ENCODE measurements at regions not wholly inside any gene's neighbourhood (a gene's known extent, or its start where the extent isn't known, plus 50 kb on each side); places are given as distances from the start of the nearest gene placed in this dataset.
"Not testable (repeated sequence)": the region's sequence is repeated elsewhere in the genome, so short reads cannot be mapped to it uniquely, and the experiment has no call there.

DNA sequence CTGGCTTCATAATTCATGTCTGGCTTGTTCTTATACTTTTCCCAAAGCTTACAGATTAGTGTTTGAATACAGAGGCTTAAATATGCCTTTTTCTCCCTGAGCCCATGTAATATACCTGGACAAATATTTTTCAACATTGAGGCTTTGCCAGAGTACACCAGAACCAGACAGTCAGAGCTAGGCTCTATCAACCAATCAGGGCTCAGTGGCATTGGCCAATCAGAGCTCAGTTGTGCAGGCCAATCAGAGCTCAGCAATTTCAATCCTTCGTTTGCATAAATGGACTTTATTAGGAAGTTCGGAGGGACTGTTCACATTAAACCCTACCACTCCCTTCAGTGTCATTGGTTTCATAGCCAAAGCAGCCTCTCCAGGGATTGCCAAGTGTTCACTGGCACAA, 51.2 kb upstream of the TMSB15B start:
- intact Hi-C loops (cut with micrococcal nuclease) = loop anchor here (10.0 kb wide), 1 partner anchor 356 kb away; no protein-coding TSS in a partner anchor

DNA sequence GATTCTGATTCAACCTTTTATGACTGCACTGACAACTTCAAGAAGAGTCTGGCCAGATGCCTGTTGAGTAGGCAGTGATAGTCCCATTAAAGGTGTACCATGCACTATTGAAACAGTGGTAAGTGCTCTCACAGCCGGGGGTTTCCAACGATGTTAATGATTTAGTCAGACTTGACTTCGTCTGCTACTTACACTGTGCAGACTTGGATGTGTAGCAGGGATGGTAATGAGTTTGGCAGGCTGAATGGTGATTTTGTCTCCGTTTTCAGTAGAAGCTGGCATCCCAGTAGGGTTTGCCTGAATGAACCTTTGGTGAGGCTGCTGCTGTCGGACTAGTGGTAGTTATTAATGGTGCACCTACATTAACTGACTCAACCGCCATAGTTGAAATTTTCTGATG, 52.0 kb upstream of the TMSB15B start:
- intact Hi-C loops (cut with micrococcal nuclease) = loop anchor here (10.0 kb wide), 1 partner anchor 356 kb away; no protein-coding TSS in a partner anchor

DNA sequence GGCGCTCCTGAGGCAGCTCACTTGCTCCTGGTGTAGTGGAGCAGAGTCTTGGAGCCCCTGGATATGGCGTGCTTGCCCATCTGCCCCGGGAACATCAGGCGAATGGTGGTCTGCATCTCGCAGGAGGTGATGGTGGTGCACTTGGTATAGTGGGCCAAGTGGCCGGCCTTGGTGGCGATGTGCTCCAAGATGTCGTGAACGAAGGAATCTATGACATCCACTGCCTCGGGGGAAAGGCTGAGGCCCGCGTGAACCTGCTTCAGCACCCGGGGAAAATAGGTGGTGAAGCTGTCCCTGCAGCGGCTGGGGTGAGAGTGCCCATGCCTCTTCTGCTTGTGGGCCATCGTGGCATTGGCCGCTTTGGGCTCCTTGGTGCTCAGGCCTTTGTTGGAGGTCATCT, 58.1 kb upstream of the TMSB15B start:
- intact Hi-C loops (cut with micrococcal nuclease) = no loop called here

DNA sequence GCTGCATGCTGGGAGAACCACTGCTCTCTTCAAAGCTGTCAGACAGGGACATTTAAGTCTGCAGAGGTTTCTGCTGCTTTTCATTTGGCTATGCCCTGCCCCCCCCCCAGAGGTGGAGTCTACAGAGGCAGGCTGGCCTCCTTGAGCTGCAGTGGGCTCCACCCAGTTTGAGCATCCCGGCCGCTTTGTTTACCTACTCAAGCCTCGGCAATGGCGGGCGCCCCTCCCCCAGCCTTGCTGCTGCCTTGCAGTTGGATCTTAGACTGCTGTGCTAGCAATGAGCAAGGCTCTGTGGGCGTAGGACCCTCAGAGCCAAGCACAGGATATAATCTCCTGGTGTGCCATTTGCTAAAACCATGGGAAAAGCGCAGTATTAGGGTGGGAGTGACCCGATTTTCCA, 59.8 kb upstream of the TMSB15B start:
- intact Hi-C loops (cut with micrococcal nuclease) = not testable (repeated sequence)

DNA sequence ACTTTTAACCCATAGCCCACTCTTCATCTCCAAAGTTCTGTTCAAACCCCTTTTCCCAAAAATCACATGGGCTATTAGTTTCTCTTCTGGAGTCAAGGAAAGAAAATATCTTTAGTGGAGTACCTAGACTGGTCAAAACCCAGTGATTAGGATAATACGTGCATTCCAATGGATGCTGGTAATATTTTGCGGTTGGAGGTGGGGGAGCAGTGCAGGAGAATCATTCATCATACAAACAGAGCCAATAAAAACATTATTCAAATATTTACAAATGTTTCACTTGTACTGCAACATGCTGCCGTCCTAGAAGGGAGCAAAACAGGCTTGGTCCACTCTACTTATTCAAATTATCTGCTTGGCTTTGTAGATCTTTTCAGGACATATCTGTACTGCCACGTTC, 57.2 kb upstream of the RAB9B start:
- intact Hi-C loops (cut with micrococcal nuclease) = no loop called here

DNA sequence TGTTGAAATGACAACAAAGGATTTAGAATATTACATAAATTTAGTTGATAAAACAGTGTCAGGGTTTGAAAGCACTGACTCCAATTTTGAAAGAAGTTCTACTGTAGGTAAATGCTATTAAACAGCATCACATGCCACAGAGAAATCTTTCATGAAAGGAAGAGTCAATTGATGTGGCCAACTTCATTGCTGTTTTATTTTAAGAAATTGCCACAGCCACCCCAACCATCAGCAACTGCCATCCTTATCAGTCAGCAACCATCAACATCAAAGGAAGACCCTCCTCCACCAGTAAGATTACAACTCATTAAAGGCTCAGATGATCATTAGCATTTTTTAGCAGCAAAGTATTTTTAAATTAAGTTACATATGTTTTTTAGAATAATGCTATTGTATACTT, 54.6 kb upstream of the RAB9B start:
- intact Hi-C loops (cut with micrococcal nuclease) = no loop called here

DNA sequence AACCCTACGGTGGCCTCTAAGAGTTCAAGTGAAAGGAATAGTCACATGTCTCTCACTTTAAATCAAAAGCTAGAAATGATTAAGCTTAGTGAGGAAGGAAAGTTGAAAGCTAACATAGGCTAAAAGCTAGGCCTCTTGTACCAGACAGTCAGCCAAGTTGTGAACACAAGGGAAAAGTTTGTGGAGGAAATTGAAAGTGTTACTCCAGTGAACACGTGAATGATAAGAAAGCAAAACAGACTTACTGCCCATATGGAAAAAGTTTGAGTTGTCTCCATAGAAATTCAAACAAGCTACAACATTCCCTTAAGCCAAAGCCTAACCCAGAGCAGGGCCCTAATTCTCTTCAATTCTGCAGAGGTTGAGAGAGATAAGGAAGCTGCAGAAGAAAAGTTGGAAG, 51.5 kb upstream of the RAB9B start:
- intact Hi-C loops (cut with micrococcal nuclease) = no loop called here

DNA sequence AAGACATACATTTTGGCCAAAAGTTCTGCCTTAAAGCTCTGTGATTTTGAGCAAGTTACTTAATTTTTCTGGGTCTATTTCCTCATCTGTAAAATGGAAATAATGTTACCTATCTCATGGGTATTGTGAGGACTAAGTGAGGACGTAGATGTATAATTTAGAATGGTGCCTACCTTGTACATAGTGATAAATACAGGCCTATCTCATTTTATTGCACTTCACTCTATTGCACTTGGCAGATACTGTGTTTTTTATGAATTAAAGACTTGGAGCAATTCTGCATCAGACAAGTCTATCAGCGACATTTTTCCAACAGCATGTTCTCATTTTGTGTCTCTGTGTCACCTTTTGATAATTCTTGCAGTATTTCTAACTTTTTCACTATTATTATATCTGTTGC, 50.9 kb upstream of the RAB9B start:
- intact Hi-C loops (cut with micrococcal nuclease) = no loop called here

All from T-helper 1 cell treated with Interleukin-12 subunit alpha and Interleukin-12 subunit beta and Interleukin-4 antibody, amounts not matched to agents 30 ng/mL and 1 ng/mL, for 36 hours (primary cell).